GM18526 (cell line): ENCODE measurements at regions not wholly inside any gene's neighbourhood (a gene's known extent, or its start where the extent isn't known, plus 50 kb on each side); places are given as distances from the start of the nearest gene placed in this dataset.

Experiments used
- POLR2A ChIP-seq: IDR thresholded peaks from 3 replicates; pipeline ENCODE4 v1.6.1; 2011; ENCODE audit not compliant: insufficient read length; ENCODE audit errors: extremely low read depth

- TF ChIP-seq POLR2A = no peak
These were observed 76.4 kb downstream of the MAGED4 start for GRCh38 chrX:52261125-52261462.

GRCh38 chrX:52261463-52262194, 76.9 kb downstream of the MAGED4 start:
- TF ChIP-seq POLR2A = peak; percentile 76

- TF ChIP-seq POLR2A = no peak
These were observed 77.5 kb downstream of the MAGED4 start for GRCh38 chrX:52262195-52262546.

- no peak for TF ChIP-seq POLR2A
These were observed 78.7 kb downstream of the MAGED4 start for GRCh38 chrX:52263417-52263816.

GRCh38 chrX:52265713-52266112, 81.0 kb downstream of the MAGED4 start:
- no peak for TF ChIP-seq POLR2A

GRCh38 chrX:52270453-52271116, 85.9 kb downstream of the MAGED4 start:
- no peak for TF ChIP-seq POLR2A

GRCh38 chrX:52271206-52271605, 86.5 kb downstream of the MAGED4 start:
- no peak for TF ChIP-seq POLR2A

- TF ChIP-seq POLR2A = no peak
These were observed 91.2 kb upstream of the XAGE2 start for GRCh38 chrX:52277666-52278065.

GRCh38 chrX:52280812-52281211, 88.0 kb upstream of the XAGE2 start:
- no peak for TF ChIP-seq POLR2A

- TF ChIP-seq POLR2A = no peak
These were observed 84.0 kb upstream of the XAGE2 start for GRCh38 chrX:52284865-52285264.
